B cell (primary cell): ENCODE measurements at regions not wholly inside any gene's neighbourhood (a gene's known extent, or its start where the extent isn't known, plus 50 kb on each side); places are given as distances from the start of the nearest gene placed in this dataset.
A peak's percentile ranks its signal among the peaks of the same experiment; 100 is the strongest.

Source experiments
- ATAC-seq: fragments of 200-7000 bp; cut with Tn5 transposase; one replicate; pipeline ENCODE4 v1.10.0; 2021; ENCODE audit warnings: low read depth, mild to moderate bottlenecking, moderate number of reproducible peaks, moderate library complexity
- CTCF ChIA-PET: fragments of 350-600 bp; sonication (Branson Sonifier 250); formaldehyde crosslinking; loops from one replicate; lab custom pipeline; 2021; ENCODE audit warnings: antibody characterized with exemption, inconsistent platforms; lab: Charles Lee
- POLR2A ChIA-PET: fragments of 350-600 bp; sonication (Branson Sonifier 250); formaldehyde crosslinking; loops from one replicate; lab custom pipeline; 2021; ENCODE audit warnings: antibody characterized with exemption; lab: Charles Lee
- DNase-seq: peaks from one replicate; pipeline ENCODE4 v3.0.0; 2013
- H2AFZ ChIP-seq: 2 replicates; pipeline ENCODE4 v1.6.1; 2012; ENCODE audit warnings: mild to moderate bottlenecking, low read depth, low read length; ENCODE audit not compliant: insufficient read depth, poor library complexity, severe bottlenecking
- H3K27ac ChIP-seq, 2 donors: 1 replicate in 1 of 2; 2 replicates in 1 of 2; pipeline ENCODE4 v1.5.1; 2012 to 2013; ENCODE audit warnings: low read length in 2 of 2, mild to moderate bottlenecking in 2 of 2, moderate library complexity in 1 of 2
- H3K27me3 ChIP-seq, 4 experiments: fragments of 200-600 bp in 1 of 4; sonication (generic) in 1 of 4; replicated peaks in 1 of 4; 1 replicate in 2 of 4; 2 replicates in 2 of 4; pipeline versions ENCODE4 v1.6.1 to v1.7.0; 2013 to 2016; ENCODE audit warnings: low read length in 3 of 4, mild to moderate bottlenecking in 2 of 4, mixed read lengths in 1 of 4, moderate library complexity in 1 of 4; ENCODE audit not compliant: insufficient read depth in 4 of 4, control insufficient read depth in 3 of 4; ENCODE audit errors: control extremely low read depth in 1 of 4
- H3K36me3 ChIP-seq, 2 experiments: replicated peaks in 1 of 2; 1 replicate in 1 of 2; 2 replicates in 1 of 2; pipeline versions ENCODE4 v1.6.1 to v1.7.1; 2013; ENCODE audit warnings: low read length in 1 of 2; ENCODE audit not compliant: insufficient read depth in 2 of 2, control insufficient read depth in 1 of 2; ENCODE audit errors: control extremely low read depth in 1 of 2, extremely low read depth in 1 of 2
- H3K4me1 ChIP-seq, 2 donors: fragments of 200-600 bp in 1 of 2; sonication (generic) in 1 of 2; 1 replicate in 1 of 2; 2 replicates in 1 of 2; pipeline versions ENCODE4 v1.5.1 to v1.6.1; 2013 to 2017; ENCODE audit warnings: low read length in 2 of 2; ENCODE audit not compliant: control insufficient read depth in 2 of 2, insufficient read depth in 2 of 2
- H3K4me2 ChIP-seq: replicated peaks from 2 replicates; pipeline ENCODE3; 2012; ENCODE audit warnings: mild to moderate bottlenecking, low read depth, low read length; ENCODE audit not compliant: poor library complexity, severe bottlenecking
- H3K4me3 ChIP-seq, 5 experiments: fragments of 200-600 bp in 1 of 5; sonication (generic) in 1 of 5; 1 replicate in 3 of 5; 2 replicates in 2 of 5; pipeline versions ENCODE4 v1.5.1 to v1.7.0; 2011 to 2016; ENCODE audit warnings: low read length in 4 of 5, mild to moderate bottlenecking in 4 of 5, low read depth in 2 of 5, control low read depth in 1 of 5, moderate library complexity in 1 of 5; ENCODE audit not compliant: insufficient read depth in 1 of 5; ENCODE audit errors: control extremely low read depth in 1 of 5, extremely low read depth in 1 of 5
- H3K79me2 ChIP-seq: fragments of 200-600 bp; sonication (generic); one replicate; pipeline ENCODE4 v1.6.0; 2016; ENCODE audit warnings: low read length; ENCODE audit not compliant: control insufficient read depth, insufficient read depth
- H3K9ac ChIP-seq: fragments of 200-600 bp; sonication (generic); 2 replicates; pipeline ENCODE4 v1.6.1; 2017; ENCODE audit warnings: mild to moderate bottlenecking, low read length, moderate library complexity
- H3K9me3 ChIP-seq, 3 donors: one replicate each; pipeline versions ENCODE4 v1.6.1 to v1.7.1; 2013; ENCODE audit warnings: low read length in 2 of 3; ENCODE audit not compliant: control insufficient read depth in 2 of 3, insufficient read depth in 1 of 3; ENCODE audit errors: control extremely low read depth in 1 of 3
- H4K20me1 ChIP-seq: 2 replicates; pipeline ENCODE4 v1.6.0; 2012; ENCODE audit warnings: mild to moderate bottlenecking, low read length; ENCODE audit not compliant: insufficient read depth, control insufficient read depth, poor library complexity, severe bottlenecking
- H3K27ac Mint-ChIP-seq: one replicate; pipeline ENCODE4 v1.8.0; 2021; ENCODE audit warnings: mixed read lengths
- H3K27me3 Mint-ChIP-seq: one replicate; pipeline ENCODE4 v1.8.0; 2021; ENCODE audit warnings: mixed read lengths
- H3K4me1 Mint-ChIP-seq: one replicate; pipeline ENCODE4 v1.8.0; 2021; ENCODE audit warnings: mixed read lengths
- H3K4me3 Mint-ChIP-seq: one replicate; pipeline ENCODE4 v1.8.0; 2021; ENCODE audit warnings: mixed read lengths
- H3K9me3 Mint-ChIP-seq: one replicate; pipeline ENCODE4 v1.8.0; 2022; ENCODE audit warnings: mixed read lengths; ENCODE audit not compliant: insufficient read depth
- CTCF ChIP-seq: fragments of 200-600 bp; IDR thresholded peaks from one replicate; pipeline ENCODE4 v1.8.0; 2022; ENCODE audit warnings: antibody characterized with exemption, mild to moderate bottlenecking
- EZH2 ChIP-seq: IDR thresholded peaks from 2 replicates; pipeline ENCODE4 v1.6.1; 2012; ENCODE audit warnings: borderline replicate concordance, low read depth, mild to moderate bottlenecking, moderate library complexity, low read length; ENCODE audit not compliant: insufficient read depth, poor library complexity, severe bottlenecking
- WGBS: methylation state at CpG from one replicate; pipeline ENCODE4 v1.1.5; 2013; ENCODE audit warnings: missing lambda C conversion rate; ENCODE audit not compliant: insufficient coverage; 5-methylcytosine and 5-hydroxymethylcytosine counted together
- intact Hi-C: fragments of 100-400 bp; cut with micrococcal nuclease; formaldehyde crosslinking; loops from one replicate; pipeline ENCODE4 v1.10.0; 2022

- Histone ChIP-seq H3K4me3 (no peak overlapping the region), H4K20me1 (no peaks in the 10 kb centered on the region), H3K36me3 (no peaks in the 10 kb centered on the region), H3K9ac (no peak overlapping the region), H3K9me3 (no peaks in the 10 kb centered on the region), H3K4me2 (no peak overlapping the region), H3K4me1 (peaks cover 0 to 19% of the 10 kb centered on the region in 2 donors), H3K27me3 (no peaks in the 10 kb centered on the region), H2AFZ (no peak overlapping the region), H3K27ac (no peak overlapping the region), H3K79me2 (no peaks in the 10 kb centered on the region)
- Mint-ChIP-seq H3K9me3 (no peaks in the 10 kb centered on the region), H3K27me3 (no peaks in the 10 kb centered on the region), H3K27ac (peak overlapping the region; percentile 26), H3K4me1 (peaks cover 42% of the 10 kb centered on the region), H3K4me3 (peak overlapping the region; percentile 23)
- ATAC-seq (peak; percentile 73), DNase-seq (peak; percentile 42)
- no peak for TF ChIP-seq CTCF
- no peak for TF ChIP-seq EZH2
- CTCF ChIA-PET: interaction anchor here (0.6 kb wide), 1 partner anchor 689 kb away, joined by 5 read pairs; no protein-coding TSS in a partner anchor
- intact Hi-C loops: loop anchor here (2.0 to 10.0 kb wide), 4 partner anchors 16 to 492 kb away; no protein-coding TSS in a partner anchor
- POLR2A ChIA-PET: no interaction called here
Measured at GRCh38 chrY:21256820-21257219, 254.3 kb upstream of the RBMY1B start.

- intact Hi-C loops: loop anchor here (1.0 to 10.0 kb wide), 7 partner anchors 167 to 701 kb away; partner anchors contain the start of gene EIF1AY
- CTCF ChIA-PET: interaction anchor here (0.7 to 2.1 kb wide), 19 partner anchors 10 to 702 kb away, joined by 3 to 10 read pairs (median 3); no protein-coding TSS in a partner anchor
Measured at GRCh38 chrY:21259707-21260106, 251.4 kb upstream of the RBMY1B start.

More at GRCh38 chrY:21259707-21260106, 251.4 kb upstream of the RBMY1B start:
- H2AFZ ChIP-seq: no peak overlapping the region
- H3K4me1 ChIP-seq: peaks cover 0 to 16% of the 10 kb centered on the region in 2 donors
- Mint-ChIP-seq H3K4me1 (peaks cover 30% of the 10 kb centered on the region), H3K27ac (peak overlapping the region; percentile 83), H3K4me3 (no peak overlapping the region), H3K9me3 (no peaks in the 10 kb centered on the region), H3K27me3 (no peaks in the 10 kb centered on the region)
- no peaks in the 10 kb centered on the region for H4K20me1 ChIP-seq
- no peak overlapping the region for H3K4me2 ChIP-seq
- no peaks in the 10 kb centered on the region for H3K79me2 ChIP-seq
- ATAC-seq (no peak), DNase-seq (no peak)
- no peak for TF ChIP-seq CTCF
- no peak for TF ChIP-seq EZH2
- no peak overlapping the region for H3K9ac ChIP-seq
- H3K9me3 ChIP-seq: no peaks in the 10 kb centered on the region
- H3K27ac ChIP-seq: no peak overlapping the region
- H3K4me3 ChIP-seq: no peak overlapping the region
- no peaks in the 10 kb centered on the region for H3K27me3 ChIP-seq
- no CpG with 5 or more reads among the region's 1 CpG for WGBS
- H3K36me3 ChIP-seq: no peaks in the 10 kb centered on the region
- POLR2A ChIA-PET: no interaction called here
